Stimulated activated CD8-positive, alpha-beta memory T cell treated with anti-CD3 and anti-CD28 coated beads, Interleukin-4, amount 100 ng/mL, for 24 hours (primary cell): ENCODE measurements at regions not wholly inside any gene's neighbourhood (a gene's known extent, or its start where the extent isn't known, plus 50 kb on each side); places are given as distances from the start of the nearest gene placed in this dataset.

Experiments
- DNase-seq: peaks from one replicate; pipeline ENCODE4 v3.0.0-alpha.2; 2020; ENCODE audit warnings: low read depth

- no peak for DNase-seq
Measured at GRCh38 chr5:96283589-96283988, 149.5 kb downstream of the PCSK1 start.

GRCh38 chr5:96282020-96282419, 151.0 kb downstream of the PCSK1 start:
- no peak for DNase-seq

- no peak for DNase-seq
Measured at GRCh38 chr5:96280946-96281393, 152.1 kb downstream of the PCSK1 start.

GRCh38 chr5:96279801-96280542, 153.1 kb downstream of the PCSK1 start:
- no peak for DNase-seq

- no peak for DNase-seq
Measured at GRCh38 chr5:96278981-96279380, 154.1 kb downstream of the PCSK1 start.

GRCh38 chr5:96275051-96275450, 158.0 kb downstream of the PCSK1 start:
- DNase-seq: no peak

GRCh38 chr5:96265487-96265886, 167.6 kb downstream of the PCSK1 start:
- DNase-seq: no peak

GRCh38 chr5:96264047-96264446, 169.0 kb downstream of the PCSK1 start:
- no peak for DNase-seq

- no peak for DNase-seq
Measured at GRCh38 chr5:96262105-96262504, 170.9 kb downstream of the PCSK1 start.

GRCh38 chr5:96260009-96260408, 173.0 kb downstream of the PCSK1 start:
- DNase-seq: no peak

GRCh38 chr5:96259151-96259772, 173.8 kb downstream of the PCSK1 start:
- no peak for DNase-seq

- DNase-seq: no peak
Measured at GRCh38 chr5:96258692-96259091, 174.4 kb downstream of the PCSK1 start.

GRCh38 chr5:96257904-96258303, 175.1 kb downstream of the PCSK1 start:
- no peak for DNase-seq

GRCh38 chr5:96256795-96257470, 176.1 kb downstream of the PCSK1 start:
- no peak for DNase-seq

GRCh38 chr5:96254980-96255691, 177.9 kb downstream of the PCSK1 start:
- no peak for DNase-seq

GRCh38 chr5:96253140-96253539, 179.9 kb downstream of the PCSK1 start:
- DNase-seq: no peak

- DNase-seq: no peak
Measured at GRCh38 chr5:96252596-96252995, 180.5 kb downstream of the PCSK1 start.

- DNase-seq: no peak
Measured at GRCh38 chr5:96250782-96251181, 182.3 kb downstream of the PCSK1 start.

GRCh38 chr5:96248131-96248530, 184.9 kb downstream of the PCSK1 start:
- no peak for DNase-seq

- DNase-seq: no peak
Measured at GRCh38 chr5:96247708-96248107, 185.3 kb downstream of the PCSK1 start.

- no peak for DNase-seq
Measured at GRCh38 chr5:96247097-96247701, 185.8 kb downstream of the PCSK1 start.
